H1 (cell line): ENCODE measurements at regions not wholly inside any gene's neighbourhood (a gene's known extent, or its start where the extent isn't known, plus 50 kb on each side); places are given as distances from the start of the nearest gene placed in this dataset.

Experiments
- CTCF ChIA-PET: fragments of 300-600 bp; sonication (Branson Sonifier 250); formaldehyde crosslinking; loops from one replicate; lab custom pipeline; 2021; ENCODE audit not compliant: partially characterized antibody; lab: Charles Lee
- POLR2A ChIA-PET: fragments of 300-600 bp; sonication (Branson Sonifier 250); formaldehyde crosslinking; loops from one replicate; lab custom pipeline; 2021; ENCODE audit warnings: inconsistent platforms; ENCODE audit not compliant: partially characterized antibody; lab: Charles Lee
- DNase-seq, 2 experiments: peaks; one replicate each; pipeline versions ENCODE4 v3.0.0 to v3.0.0-alpha.2; 2010 to 2022; ENCODE audit warnings: low spot score in 2 of 2, low read depth in 1 of 2, mixed read lengths in 1 of 2
- FAIRE-seq: peaks from 2 replicates; lab custom pipeline; 2011; peaks lifted over from hg19 to GRCh38; lab: Jason Lieb, UNC
- H2AFZ ChIP-seq: 2 replicates; pipeline ENCODE4 v1.8.1; 2012; ENCODE audit warnings: low read length, inconsistent platforms
- H2AK5ac ChIP-seq: 2 replicates; pipeline ENCODE4 v1.6.1; 2013; ENCODE audit warnings: low read depth, low read length
- H2BK120ac ChIP-seq: replicated peaks from 2 replicates; pipeline ENCODE3; 2013; ENCODE audit warnings: low read depth, low read length, inconsistent platforms
- H2BK12ac ChIP-seq: 2 replicates; pipeline ENCODE4 v1.6.1; 2013; ENCODE audit warnings: low read depth, low read length
- H2BK15ac ChIP-seq: 2 replicates; pipeline ENCODE4 v1.6.1; 2013; ENCODE audit warnings: low read length
- H2BK20ac ChIP-seq: 2 replicates; pipeline ENCODE4 v1.6.1; 2013; ENCODE audit warnings: low read length
- H2BK5ac ChIP-seq: 2 replicates; pipeline ENCODE4 v1.6.1; 2013; ENCODE audit warnings: low read depth, low read length
- H3K14ac ChIP-seq: 2 replicates; pipeline ENCODE4 v1.6.1; 2013; ENCODE audit warnings: inconsistent platforms; ENCODE audit not compliant: insufficient read length
- H3K18ac ChIP-seq: 2 replicates; pipeline ENCODE4 v1.6.1; 2013; ENCODE audit warnings: low read length; ENCODE audit errors: extremely low read depth
- H3K23ac ChIP-seq: 2 replicates; pipeline ENCODE4 v1.6.1; 2013; ENCODE audit warnings: inconsistent platforms; ENCODE audit not compliant: insufficient read length
- H3K23me2 ChIP-seq: 2 replicates; pipeline ENCODE4 v1.6.1; 2013; ENCODE audit warnings: low read depth, low read length
- H3K27ac ChIP-seq: 2 replicates; pipeline ENCODE4 v1.6.1; 2011; ENCODE audit warnings: low read depth, low read length, inconsistent platforms
- H3K27me3 ChIP-seq, 4 experiments: replicated peaks in 1 of 4; 1 replicate in 1 of 4; 2 replicates in 3 of 4; pipeline versions ENCODE4 v1.6.1 to v1.8.1; 2011 to 2013; ENCODE audit warnings: low read length in 3 of 4, mild to moderate bottlenecking in 3 of 4, inconsistent platforms in 2 of 4, mixed read lengths in 2 of 4, moderate library complexity in 1 of 4; ENCODE audit not compliant: control insufficient read depth in 3 of 4, insufficient read depth in 3 of 4; ENCODE audit errors: extremely low read depth in 1 of 4
- H3K36me3 ChIP-seq, 4 experiments: 2 replicates each; pipeline versions ENCODE4 v1.6.1 to v1.8.1; 2011 to 2013; ENCODE audit warnings: mild to moderate bottlenecking in 4 of 4, low read length in 3 of 4, moderate library complexity in 2 of 4, control low read depth in 1 of 4, inconsistent platforms in 1 of 4; ENCODE audit not compliant: insufficient read depth in 4 of 4, control insufficient read depth in 2 of 4
- H3K4ac ChIP-seq: replicated peaks from 2 replicates; pipeline ENCODE3; 2013; ENCODE audit warnings: low read length, low read depth, mixed read lengths, inconsistent platforms; ENCODE audit not compliant: insufficient read length
- H3K4me1 ChIP-seq, 4 experiments: replicated peaks in 1 of 4; 1 replicate in 1 of 4; 2 replicates in 3 of 4; pipeline versions ENCODE4 v1.6.1 to v1.8.1; 2011 to 2013; ENCODE audit warnings: low read length in 3 of 4, inconsistent platforms in 2 of 4, mixed read lengths in 1 of 4; ENCODE audit not compliant: insufficient read depth in 4 of 4, control insufficient read depth in 3 of 4
- H3K4me2 ChIP-seq, 2 experiments: 2 replicates each; pipeline versions ENCODE4 v1.6.1 to v1.8.1; 2011 to 2013; ENCODE audit warnings: low read depth in 2 of 2, low read length in 2 of 2, control low read depth in 1 of 2, inconsistent platforms in 1 of 2, mild to moderate bottlenecking in 1 of 2; ENCODE audit not compliant: insufficient read depth in 1 of 2
- H3K4me3 ChIP-seq, 4 experiments: fragments of 200-600, 300-600 bp in 1 of 4; sonication (generic), shearing (Covaris generic), sonication (Bioruptor Twin) in 1 of 4; 2 replicates each; pipeline versions ENCODE4 v1.5.1 to v1.8.1; 2011 to 2016; ENCODE audit warnings: low read length in 4 of 4, low read depth in 3 of 4, control low read depth in 2 of 4, inconsistent platforms in 2 of 4, mild to moderate bottlenecking in 2 of 4, mixed read lengths in 1 of 4, moderate library complexity in 1 of 4; ENCODE audit not compliant: insufficient read depth in 2 of 4; ENCODE audit errors: extremely low read depth in 1 of 4
- H3K56ac ChIP-seq: replicated peaks from 2 replicates; pipeline ENCODE3; 2013; ENCODE audit warnings: low read depth, mild to moderate bottlenecking, mixed read lengths, low read length, inconsistent platforms; ENCODE audit not compliant: insufficient read length
- H3K79me1 ChIP-seq: 2 replicates; pipeline ENCODE4 v1.6.1; 2013; ENCODE audit warnings: low read depth, low read length, control low read depth
- H3K79me2 ChIP-seq, 2 experiments: 2 replicates each; pipeline versions ENCODE4 v1.6.1 to v1.8.1; 2012 to 2013; ENCODE audit warnings: low read length in 2 of 2, mild to moderate bottlenecking in 2 of 2, inconsistent platforms in 1 of 2; ENCODE audit not compliant: insufficient read depth in 2 of 2, control insufficient read depth in 1 of 2
- H3K9ac ChIP-seq, 4 experiments: replicated peaks in 1 of 4; 1 replicate in 1 of 4; 2 replicates in 3 of 4; pipeline versions ENCODE4 v1.6.1 to v1.8.1; 2011 to 2013; ENCODE audit warnings: low read depth in 3 of 4, low read length in 3 of 4, control low read depth in 2 of 4, mild to moderate bottlenecking in 2 of 4, moderate library complexity in 2 of 4, inconsistent platforms in 1 of 4; ENCODE audit errors: extremely low read depth in 1 of 4
- H3K9me3 ChIP-seq, 2 experiments: 2 replicates each; pipeline versions ENCODE4 v1.6.1 to v1.8.1; 2012 to 2013; ENCODE audit warnings: mild to moderate bottlenecking in 2 of 2, moderate library complexity in 2 of 2, control low read depth in 1 of 2, inconsistent platforms in 1 of 2, low read depth in 1 of 2, low read length in 1 of 2, mixed read lengths in 1 of 2; ENCODE audit not compliant: insufficient read depth in 2 of 2
- H4K20me1 ChIP-seq, 2 experiments: replicated peaks in 1 of 2; 2 replicates each; pipeline versions ENCODE3 to v1.8.1; 2011 to 2013; ENCODE audit warnings: inconsistent platforms in 2 of 2, low read length in 2 of 2, mild to moderate bottlenecking in 1 of 2; ENCODE audit not compliant: insufficient read depth in 2 of 2, control insufficient read depth in 1 of 2
- H4K5ac ChIP-seq: 2 replicates; pipeline ENCODE4 v1.6.1; 2013; ENCODE audit warnings: low read length, low read depth, mixed read lengths, inconsistent platforms; ENCODE audit not compliant: insufficient read length
- H4K8ac ChIP-seq: 2 replicates; pipeline ENCODE4 v1.8.0; 2013; ENCODE audit warnings: mild to moderate bottlenecking, moderate library complexity, low read length, inconsistent platforms; ENCODE audit not compliant: insufficient read depth; ENCODE audit errors: extremely low read depth
- H4K91ac ChIP-seq: replicated peaks from 2 replicates; pipeline ENCODE3; 2013; ENCODE audit warnings: low read length, mixed read lengths, inconsistent platforms; ENCODE audit not compliant: insufficient read length
- JUN ChIP-seq: IDR thresholded peaks from 2 replicates; pipeline ENCODE4 v1.6.1; 2011; ENCODE audit warnings: low read depth, mild to moderate bottlenecking, improper control_type of control experiment, low read length
- MAFK ChIP-seq: IDR thresholded peaks from 2 replicates; pipeline ENCODE4 v1.6.1; 2012; ENCODE audit warnings: low read depth, mild to moderate bottlenecking, improper control_type of control experiment, low read length
- SIX5 ChIP-seq: IDR thresholded peaks from 2 replicates; pipeline ENCODE4 v1.6.1; 2011; ENCODE audit warnings: mild to moderate bottlenecking, low read depth, low read length
- TBP ChIP-seq: IDR thresholded peaks from 2 replicates; pipeline ENCODE4 v1.6.1; 2011; ENCODE audit warnings: low read depth, low read length, improper control_type of control experiment
- ZNF274 ChIP-seq: IDR thresholded peaks from 2 replicates; pipeline ENCODE4 v1.7.0; 2012; ENCODE audit warnings: low read length, borderline replicate concordance; ENCODE audit errors: extremely low read depth
- WGBS, 2 experiments: shearing (Covaris generic) in 1 of 2; methylation state at CpG; one replicate each; pipeline versions ENCODE4 v1.1.6 to v1.1.7; 2013 to 2015; ENCODE audit warnings: low lambda C conversion rate in 2 of 2, mixed read lengths in 2 of 2, inconsistent platforms in 1 of 2, low coverage in 1 of 2, missing lambda C conversion rate in 1 of 2; ENCODE audit not compliant: insufficient replicate concordance in 2 of 2, insufficient coverage in 1 of 2, insufficient read length in 1 of 2; ENCODE audit errors: extremely low coverage in 1 of 2, missing lambda C conversion rate in 1 of 2; 5-methylcytosine and 5-hydroxymethylcytosine counted together

DNA sequence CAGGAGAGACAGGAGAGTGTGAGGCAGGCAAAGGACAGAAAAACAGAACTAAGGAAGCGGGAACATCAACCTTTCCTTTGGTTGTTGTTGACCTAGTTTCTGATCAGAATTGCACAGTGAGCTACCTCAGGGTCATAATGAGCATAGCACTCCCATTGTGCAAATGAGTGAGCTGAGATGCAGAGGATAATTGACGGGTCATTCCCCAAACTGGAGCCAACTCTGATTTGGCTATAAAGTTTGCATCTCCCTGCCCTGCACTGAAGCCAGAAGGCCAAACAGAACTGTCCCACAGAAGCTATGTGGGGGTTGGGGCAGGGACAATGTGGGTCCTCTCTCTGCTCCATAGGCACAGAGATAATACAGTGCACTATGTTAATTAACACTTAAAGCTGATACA, 105.6 kb upstream of the KLHL14 start:
- ChIA-PET POLR2A (no interaction called here), CTCF (interaction anchor here (0.5 to 2.4 kb wide), 4 partner anchors 16 to 333 kb away, joined by 3 to 12 read pairs (median 5); no protein-coding TSS in a partner anchor)
- Histone ChIP-seq H2BK5ac (0 out of 2 replicates have a peak overlapping the region, but pooled peaks have one; percentile 3), H3K4me1 (peaks cover 0 to 2% (median 0%) of the 10 kb centered on the region in 4 experiments; a peak in 1 of 7 replicates), H3K23ac (no peak overlapping the region), H3K27ac (no peak overlapping the region), H3K79me1 (no peaks in the 10 kb centered on the region), H2BK20ac (no peak overlapping the region), H4K20me1 (no peaks in the 10 kb centered on the region), H3K79me2 (no peaks in the 10 kb centered on the region), H4K8ac (no peak overlapping the region), H3K27me3 (no peaks in the 10 kb centered on the region), H3K4me3 (no peak overlapping the region), H3K36me3 (no peaks in the 10 kb centered on the region), H2BK120ac (no peak overlapping the region), H3K23me2 (no peaks in the 10 kb centered on the region), H3K18ac (no peak overlapping the region), H3K56ac (no peak overlapping the region), H4K5ac (no peak overlapping the region), H2BK12ac (0 out of 2 replicates have a peak overlapping the region, but pooled peaks have one; percentile 30), H2BK15ac (no peak overlapping the region), H3K9ac (no peak overlapping the region), H2AK5ac (no peak overlapping the region), H4K91ac (no peak overlapping the region), H3K4ac (no peak overlapping the region), H3K4me2 (no peak overlapping the region), H3K14ac (no peak overlapping the region), H3K9me3 (no peaks in the 10 kb centered on the region), H2AFZ (no peak overlapping the region)
- WGBS, 2 experiments, result 97% methylated on average over 2 of the region's 2 CpGs; no CpG with 5 or more reads in 1 of the 2 experiments
- FAIRE-seq (no peak), DNase-seq (no peak)
- TF ChIP-seq SIX5 (no peak), MAFK (no peak), ZNF274 (no peak), JUN (no peak), TBP (no peak)
